ENCODE measurements at regions not wholly inside any gene's neighbourhood (a gene's known extent, or its start where the extent isn't known, plus 50 kb on each side); places are given as distances from the start of the nearest gene placed in this dataset.
A peak's percentile ranks its signal among the peaks of the same experiment; 100 is the strongest.

DNA sequence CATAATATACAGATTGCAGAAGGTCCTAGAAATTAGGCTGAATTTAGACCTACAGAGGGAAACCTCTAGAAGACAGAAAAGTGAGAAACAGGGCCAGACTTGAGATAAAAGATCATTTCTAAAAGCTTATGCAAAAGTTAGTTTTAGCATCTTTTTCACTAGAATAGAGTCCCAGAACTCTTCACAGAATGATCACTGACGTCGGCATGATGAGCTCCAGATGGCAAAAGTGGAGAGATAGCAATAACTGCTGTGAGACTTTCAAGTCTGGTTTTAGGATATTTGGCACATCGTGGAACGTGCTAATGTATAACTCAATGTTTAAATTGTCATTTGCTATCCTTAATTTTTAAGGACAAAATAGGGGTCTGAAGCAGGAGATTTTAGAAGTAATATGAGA lies 1050.7 kb upstream of the CELF4 start:
- no peaks in the 10 kb centered on the region for H3F3A ChIP-seq (replicated peaks; ENCODE audit: low read depth)
- DNase-seq (ENCODE audit: low spot score) (no peak), ATAC-seq (no peak)
- TF ChIP-seq POLR2AphosphoS5 (IDR thresholded peaks at IDR 0.05; ENCODE audit: low read depth) (no peak), STAT1 (IDR thresholded peaks at IDR 0.05; ENCODE audit: unreplicated experiment) (no peak), ETS1 (IDR thresholded peaks at IDR 0.05) (no peak), EZH2 (IDR thresholded peaks at IDR 0.05; ENCODE audit: low read depth, unreplicated experiment) (no peak), CTCF (conservative IDR thresholded peaks at IDR 0.05; ENCODE audit: low read depth in 2 of 2) (no peak), ZNF331 (CRISPR knock-in tag; IDR thresholded peaks at IDR 0.05; ENCODE audit: low read depth) (no peak), ZNF462 (CRISPR knock-in tag; IDR thresholded peaks at IDR 0.05) (no peak), EZH2phosphoT487 (IDR thresholded peaks at IDR 0.05; ENCODE audit: unreplicated experiment) (no peak), CREB1 (CRISPR knock-in tag; IDR thresholded peaks at IDR 0.05; ENCODE audit: low read depth) (no peak), JUNB (IDR thresholded peaks at IDR 0.05; ENCODE audit: unreplicated experiment) (no peak), NANOG (IDR thresholded peaks at IDR 0.05; ENCODE audit: borderline replicate concordance) (no peak), ZNF114 (CRISPR knock-in tag; IDR thresholded peaks at IDR 0.05) (no peak)
- TF ChIP-seq, protein P1, sequence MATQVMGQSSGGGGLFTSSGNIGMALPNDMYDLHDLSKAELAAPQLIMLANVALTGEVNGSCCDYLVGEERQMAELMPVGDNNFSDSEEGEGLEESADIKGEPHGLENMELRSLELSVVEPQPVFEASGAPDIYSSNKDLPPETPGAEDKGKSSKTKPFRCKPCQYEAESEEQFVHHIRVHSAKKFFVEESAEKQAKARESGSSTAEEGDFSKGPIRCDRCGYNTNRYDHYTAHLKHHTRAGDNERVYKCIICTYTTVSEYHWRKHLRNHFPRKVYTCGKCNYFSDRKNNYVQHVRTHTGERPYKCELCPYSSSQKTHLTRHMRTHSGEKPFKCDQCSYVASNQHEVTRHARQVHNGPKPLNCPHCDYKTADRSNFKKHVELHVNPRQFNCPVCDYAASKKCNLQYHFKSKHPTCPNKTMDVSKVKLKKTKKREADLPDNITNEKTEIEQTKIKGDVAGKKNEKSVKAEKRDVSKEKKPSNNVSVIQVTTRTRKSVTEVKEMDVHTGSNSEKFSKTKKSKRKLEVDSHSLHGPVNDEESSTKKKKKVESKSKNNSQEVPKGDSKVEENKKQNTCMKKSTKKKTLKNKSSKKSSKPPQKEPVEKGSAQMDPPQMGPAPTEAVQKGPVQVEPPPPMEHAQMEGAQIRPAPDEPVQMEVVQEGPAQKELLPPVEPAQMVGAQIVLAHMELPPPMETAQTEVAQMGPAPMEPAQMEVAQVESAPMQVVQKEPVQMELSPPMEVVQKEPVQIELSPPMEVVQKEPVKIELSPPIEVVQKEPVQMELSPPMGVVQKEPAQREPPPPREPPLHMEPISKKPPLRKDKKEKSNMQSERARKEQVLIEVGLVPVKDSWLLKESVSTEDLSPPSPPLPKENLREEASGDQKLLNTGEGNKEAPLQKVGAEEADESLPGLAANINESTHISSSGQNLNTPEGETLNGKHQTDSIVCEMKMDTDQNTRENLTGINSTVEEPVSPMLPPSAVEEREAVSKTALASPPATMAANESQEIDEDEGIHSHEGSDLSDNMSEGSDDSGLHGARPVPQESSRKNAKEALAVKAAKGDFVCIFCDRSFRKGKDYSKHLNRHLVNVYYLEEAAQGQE (IDR thresholded peaks at IDR 0.05; ENCODE audit: unreplicated experiment): no peak
- H2AFZ ChIP-seq: peak overlapping the region; percentile 23; the same call in 1 of the 2 replicates
- no peaks in the 10 kb centered on the region for H3K9me3 Mint-ChIP-seq
- H3K27me3 Mint-ChIP-seq (ENCODE audit: insufficient read depth, low read depth, poor library complexity): no peaks in the 10 kb centered on the region
- H3K4me1 Mint-ChIP-seq: no peaks in the 10 kb centered on the region
- H3K36me3 ChIP-seq (ENCODE audit: insufficient read depth): no peaks in the 10 kb centered on the region
- no peak overlapping the region for H3K27ac Mint-ChIP-seq
- H3K36me3 Mint-ChIP-seq (ENCODE audit: low read depth): no peaks in the 10 kb centered on the region
- no peaks in the 10 kb centered on the region for H4K20me1 ChIP-seq (replicated peaks; ENCODE audit: insufficient read depth)
- no peak overlapping the region for H3K27ac ChIP-seq (ENCODE audit: low read depth)
- no peaks in the 10 kb centered on the region for H3K9me2 ChIP-seq (ENCODE audit: insufficient read depth)
- no peak overlapping the region for H3K4me2 ChIP-seq
- H3K4me3 ChIP-seq: no peak overlapping the region
- H3K4me3 Mint-ChIP-seq: no peak overlapping the region
- H3K27me3 ChIP-seq (ENCODE audit: insufficient read depth): no peaks in the 10 kb centered on the region
- no peaks in the 10 kb centered on the region for H3K79me2 ChIP-seq (replicated peaks; ENCODE audit: insufficient read depth)
- no peaks in the 10 kb centered on the region for H3K4me1 ChIP-seq (ENCODE audit: insufficient read depth)

Data from GM23338 (cell line).